Astrocyte (in vitro differentiated cells and primary cell): ENCODE measurements at regions not wholly inside any gene's neighbourhood (a gene's known extent, or its start where the extent isn't known, plus 50 kb on each side); places are given as distances from the start of the nearest gene placed in this dataset.

Experiments used
- DNase-seq: peaks from one replicate; pipeline ENCODE4 v3.0.0-alpha.2; 2010; ENCODE audit warnings: low read depth
- FAIRE-seq: peaks from 2 replicates; lab custom pipeline; 2011; peaks lifted over from hg19 to GRCh38; lab: Jason Lieb, UNC
- H2AFZ ChIP-seq: 2 replicates; pipeline ENCODE4 v1.6.0; 2012; ENCODE audit warnings: low read depth, low read length, inconsistent platforms
- H3K27ac ChIP-seq: 2 replicates; pipeline ENCODE4 v1.5.1; 2011; ENCODE audit warnings: low read depth, low read length, inconsistent platforms
- H3K27me3 ChIP-seq: 2 replicates; pipeline ENCODE4 v1.6.0; 2011; ENCODE audit warnings: low read length, inconsistent platforms; ENCODE audit not compliant: insufficient read depth
- H3K36me3 ChIP-seq: 2 replicates; pipeline ENCODE4 v1.5.1; 2011; ENCODE audit warnings: low read length, inconsistent platforms; ENCODE audit not compliant: insufficient read depth
- H3K4me1 ChIP-seq: 2 replicates; pipeline ENCODE4 v1.5.1; 2011; ENCODE audit warnings: low read length, inconsistent platforms; ENCODE audit not compliant: insufficient read depth
- H3K4me2 ChIP-seq: 2 replicates; pipeline ENCODE4 v1.6.0; 2012; ENCODE audit warnings: low read length, inconsistent platforms
- H3K4me3 ChIP-seq: 2 replicates; pipeline ENCODE4 v1.5.1; 2011; ENCODE audit warnings: low read depth, mild to moderate bottlenecking, low read length, inconsistent platforms; ENCODE audit not compliant: insufficient read depth
- H3K79me2 ChIP-seq: 2 replicates; pipeline ENCODE4 v1.6.0; 2012; ENCODE audit warnings: mild to moderate bottlenecking, low read length, inconsistent platforms; ENCODE audit not compliant: insufficient read depth
- H3K9ac ChIP-seq: 2 replicates; pipeline ENCODE4 v1.6.0; 2012; ENCODE audit warnings: mild to moderate bottlenecking, low read length, inconsistent platforms
- H3K9me3 ChIP-seq: 2 replicates; pipeline ENCODE4 v1.5.1; 2012; ENCODE audit warnings: low read depth, mild to moderate bottlenecking, low read length, inconsistent platforms; ENCODE audit not compliant: insufficient read depth
- H4K20me1 ChIP-seq: 2 replicates; pipeline ENCODE4 v1.6.0; 2012; ENCODE audit warnings: low read length, inconsistent platforms; ENCODE audit not compliant: insufficient read depth
- H3K27ac Mint-ChIP-seq: one replicate; pipeline ENCODE4 v1.8.0; 2021; ENCODE audit warnings: mild to moderate bottlenecking, mixed read lengths; ENCODE audit not compliant: unreplicated experiment
- H3K27me3 Mint-ChIP-seq: one replicate; pipeline ENCODE4 v1.8.0; 2021; ENCODE audit warnings: low read depth, mixed read lengths; ENCODE audit not compliant: unreplicated experiment
- H3K36me3 Mint-ChIP-seq: one replicate; pipeline ENCODE4 v1.8.0; 2021; ENCODE audit warnings: low read depth, mixed read lengths; ENCODE audit not compliant: unreplicated experiment
- H3K4me1 Mint-ChIP-seq: one replicate; pipeline ENCODE4 v1.8.0; 2021; ENCODE audit warnings: low read depth, mixed read lengths; ENCODE audit not compliant: unreplicated experiment
- H3K4me3 Mint-ChIP-seq: one replicate; pipeline ENCODE4 v1.8.0; 2021; ENCODE audit warnings: mild to moderate bottlenecking, moderate library complexity, mixed read lengths; ENCODE audit not compliant: unreplicated experiment
- H3K9me3 Mint-ChIP-seq: one replicate; pipeline ENCODE4 v1.8.0; 2021; ENCODE audit warnings: mild to moderate bottlenecking, mixed read lengths; ENCODE audit not compliant: unreplicated experiment
- EZH2 ChIP-seq: IDR thresholded peaks from 2 replicates; pipeline ENCODE4 v1.6.1; 2012; ENCODE audit warnings: mild to moderate bottlenecking, low read length, inconsistent platforms; ENCODE audit not compliant: insufficient read depth
- TF ChIP-seq, protein P1 (sequence below): IDR thresholded peaks from 2 replicates; pipeline ENCODE4 v1.5.1; 2011; ENCODE audit warnings: low read depth, mild to moderate bottlenecking, inconsistent platforms, low read length, moderate library complexity; ENCODE audit not compliant: insufficient read depth

DNA sequence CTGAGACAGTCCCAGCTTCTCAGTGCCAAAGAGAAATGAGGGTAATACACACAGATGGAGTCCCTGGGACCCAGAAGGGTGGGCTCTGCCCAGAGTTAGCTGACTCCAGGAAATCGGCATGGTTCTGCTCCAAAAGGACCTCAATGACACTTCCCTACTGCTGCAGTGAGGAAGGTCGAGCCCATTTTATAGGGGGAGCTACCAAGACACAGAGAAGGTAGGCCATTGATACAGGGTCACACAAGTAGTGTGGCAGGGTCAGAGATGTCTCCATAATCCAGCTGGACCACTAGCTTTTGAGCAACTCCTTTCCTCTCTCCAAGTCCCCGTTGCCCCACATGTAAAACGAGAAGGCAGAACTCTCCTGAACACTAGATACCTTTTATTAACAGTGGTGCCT is 276.9 kb downstream of the MYCN start:
- H4K20me1 ChIP-seq, result no peaks in the 10 kb centered on the region
- Mint-ChIP-seq H3K4me1 (no peaks in the 10 kb centered on the region), H3K9me3 (no peaks in the 10 kb centered on the region), H3K4me3 (no peak overlapping the region), H3K27me3 (peaks cover 3% of the 10 kb centered on the region), H3K36me3 (no peaks in the 10 kb centered on the region), H3K27ac (no peak overlapping the region)
- H3K9me3 ChIP-seq, result peaks cover 9% of the 10 kb centered on the region
- DNase-seq (no peak), FAIRE-seq (no peak)
- no peaks in the 10 kb centered on the region for H3K4me1 ChIP-seq
- H3K79me2 ChIP-seq, result no peaks in the 10 kb centered on the region
- no peaks in the 10 kb centered on the region for H3K36me3 ChIP-seq
- no peak overlapping the region for H2AFZ ChIP-seq
- TF ChIP-seq, protein P1, sequence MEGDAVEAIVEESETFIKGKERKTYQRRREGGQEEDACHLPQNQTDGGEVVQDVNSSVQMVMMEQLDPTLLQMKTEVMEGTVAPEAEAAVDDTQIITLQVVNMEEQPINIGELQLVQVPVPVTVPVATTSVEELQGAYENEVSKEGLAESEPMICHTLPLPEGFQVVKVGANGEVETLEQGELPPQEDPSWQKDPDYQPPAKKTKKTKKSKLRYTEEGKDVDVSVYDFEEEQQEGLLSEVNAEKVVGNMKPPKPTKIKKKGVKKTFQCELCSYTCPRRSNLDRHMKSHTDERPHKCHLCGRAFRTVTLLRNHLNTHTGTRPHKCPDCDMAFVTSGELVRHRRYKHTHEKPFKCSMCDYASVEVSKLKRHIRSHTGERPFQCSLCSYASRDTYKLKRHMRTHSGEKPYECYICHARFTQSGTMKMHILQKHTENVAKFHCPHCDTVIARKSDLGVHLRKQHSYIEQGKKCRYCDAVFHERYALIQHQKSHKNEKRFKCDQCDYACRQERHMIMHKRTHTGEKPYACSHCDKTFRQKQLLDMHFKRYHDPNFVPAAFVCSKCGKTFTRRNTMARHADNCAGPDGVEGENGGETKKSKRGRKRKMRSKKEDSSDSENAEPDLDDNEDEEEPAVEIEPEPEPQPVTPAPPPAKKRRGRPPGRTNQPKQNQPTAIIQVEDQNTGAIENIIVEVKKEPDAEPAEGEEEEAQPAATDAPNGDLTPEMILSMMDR, result no peak
- no peak for TF ChIP-seq EZH2
- no peak overlapping the region for H3K9ac ChIP-seq
- no peak overlapping the region for H3K4me3 ChIP-seq
- no peak overlapping the region for H3K4me2 ChIP-seq
- no peaks in the 10 kb centered on the region for H3K27me3 ChIP-seq
- no peak overlapping the region for H3K27ac ChIP-seq

DNA sequence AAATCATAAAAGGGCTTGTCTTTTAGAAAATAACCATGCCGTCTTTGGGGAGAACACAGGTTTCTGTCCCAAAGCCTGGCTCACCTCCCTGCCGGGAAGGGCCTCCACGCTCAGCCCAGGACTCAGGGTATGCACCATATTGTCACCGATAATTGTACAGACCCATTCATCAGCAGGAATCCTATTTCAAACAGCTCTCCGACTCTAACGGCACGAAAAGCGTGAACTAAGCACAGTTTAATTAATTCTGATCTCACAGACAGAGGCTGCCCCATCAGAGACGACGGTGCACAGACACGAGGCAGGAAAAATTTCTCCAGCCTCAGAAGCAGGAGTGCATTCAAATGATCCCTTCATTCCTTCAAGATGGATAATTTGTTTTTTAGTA is 276.2 kb downstream of the MYCN start:
- H3K79me2 ChIP-seq, result no peaks in the 10 kb centered on the region
- no peaks in the 10 kb centered on the region for H3K27me3 ChIP-seq
- no peak overlapping the region for H3K27ac ChIP-seq
- FAIRE-seq, result no peak
- H3K4me3 Mint-ChIP-seq, result no peak overlapping the region
- H3K4me2 ChIP-seq, result no peak overlapping the region
- H3K9me3 ChIP-seq, result peaks cover 6% of the 10 kb centered on the region
- H3K4me3 ChIP-seq, result no peak overlapping the region
- no peak overlapping the region for H2AFZ ChIP-seq
- H3K9me3 Mint-ChIP-seq, result no peaks in the 10 kb centered on the region
- no peak for DNase-seq
- H3K27ac Mint-ChIP-seq, result no peak overlapping the region
- H4K20me1 ChIP-seq, result no peaks in the 10 kb centered on the region
- H3K4me1 ChIP-seq, result no peaks in the 10 kb centered on the region
- no peaks in the 10 kb centered on the region for H3K36me3 ChIP-seq
- H3K9ac ChIP-seq, result no peak overlapping the region
- TF ChIP-seq, protein P1, result no peak
- H3K27me3 Mint-ChIP-seq, result no peaks in the 10 kb centered on the region
- H3K4me1 Mint-ChIP-seq, result no peaks in the 10 kb centered on the region
- H3K36me3 Mint-ChIP-seq, result no peaks in the 10 kb centered on the region

DNA sequence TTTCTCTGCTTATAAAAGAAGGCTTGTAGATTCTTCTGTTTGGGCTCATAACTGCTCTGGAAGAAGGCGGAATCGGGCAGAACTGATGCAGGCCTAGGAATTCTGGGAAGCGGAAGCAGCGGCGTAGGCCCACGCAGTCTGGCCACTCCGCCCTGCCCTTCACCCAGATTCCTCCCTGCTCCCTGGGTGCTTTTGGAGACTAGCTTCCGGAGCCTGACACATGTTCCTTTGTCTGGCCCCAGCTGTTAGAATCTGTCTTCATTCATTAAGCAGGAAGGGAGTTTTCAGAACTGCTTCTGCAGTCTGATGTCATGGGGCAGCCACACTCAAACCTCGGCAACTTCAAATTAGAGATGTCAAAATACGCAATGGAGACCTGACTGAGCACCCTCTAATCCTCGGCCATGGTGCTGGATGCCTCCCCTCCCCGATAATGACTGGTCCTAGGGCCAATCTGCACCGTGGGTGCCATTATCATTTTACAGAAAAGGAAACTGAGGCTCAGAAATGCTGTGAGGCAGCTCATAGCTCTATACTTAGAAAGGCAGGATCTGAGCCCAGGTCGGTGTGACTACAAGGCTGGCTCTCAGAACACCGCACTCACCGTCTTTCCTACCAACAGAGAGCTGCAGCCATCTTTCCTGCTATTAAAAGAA is 275.7 kb downstream of the MYCN start:
- no peak overlapping the region for H2AFZ ChIP-seq
- H3K4me3 Mint-ChIP-seq, result no peak overlapping the region
- no peak overlapping the region for H3K27ac Mint-ChIP-seq

More for the DNA sequence above, 275.7 kb downstream of the MYCN start:
- no peaks in the 10 kb centered on the region for H4K20me1 ChIP-seq
- Mint-ChIP-seq H3K27me3 (peaks cover under 1% of the 10 kb centered on the region), H3K4me1 (no peaks in the 10 kb centered on the region), H3K36me3 (no peaks in the 10 kb centered on the region), H3K9me3 (peaks cover under 1% of the 10 kb centered on the region)
- FAIRE-seq (no peak), DNase-seq (no peak)
- H3K79me2 ChIP-seq, result no peaks in the 10 kb centered on the region
- no peaks in the 10 kb centered on the region for H3K27me3 ChIP-seq
- no peak overlapping the region for H3K27ac ChIP-seq
- TF ChIP-seq EZH2, result no peak
- TF ChIP-seq, protein P1, result no peak
- H3K4me1 ChIP-seq, result no peaks in the 10 kb centered on the region
- H3K9ac ChIP-seq, result no peak overlapping the region
- no peaks in the 10 kb centered on the region for H3K36me3 ChIP-seq
- no peak overlapping the region for H3K4me2 ChIP-seq
- peaks cover under 1% of the 10 kb centered on the region for H3K9me3 ChIP-seq
- no peak overlapping the region for H3K4me3 ChIP-seq
